GM23338 (cell line): ENCODE measurements at regions not wholly inside any gene's neighbourhood (a gene's known extent, or its start where the extent isn't known, plus 50 kb on each side); places are given as distances from the start of the nearest gene placed in this dataset.

Experiments
- CREB1 ChIP-seq: fragments of 250-450 bp; sonication (Bioruptor Pico); IDR thresholded peaks from 2 replicates; pipeline ENCODE4 v1.5.0; 2020; ENCODE audit warnings: low read depth, mild to moderate bottlenecking, moderate library complexity
- EZH2 ChIP-seq: fragments of 200-600 bp; sonication (generic); IDR thresholded peaks from one replicate; pipeline ENCODE4 v1.8.0; 2017; ENCODE audit warnings: antibody characterized with exemption, mild to moderate bottlenecking, low read depth; ENCODE audit not compliant: unreplicated experiment
- NANOG ChIP-seq: IDR thresholded peaks from 2 replicates; pipeline ENCODE4 v1.6.1; 2016; ENCODE audit warnings: antibody characterized with exemption, borderline replicate concordance
- POLR2AphosphoS5 ChIP-seq: IDR thresholded peaks from 2 replicates; pipeline ENCODE4 v1.6.1; 2016; ENCODE audit warnings: antibody characterized with exemption, low read depth
- STAT1 ChIP-seq: IDR thresholded peaks from one replicate; pipeline ENCODE4 v1.6.1; 2016; ENCODE audit warnings: antibody characterized with exemption; ENCODE audit not compliant: unreplicated experiment
- ZNF114 ChIP-seq: fragments of 250-450 bp; sonication (Bioruptor Pico); IDR thresholded peaks from 2 replicates; pipeline ENCODE4 v1.5.0; 2020; ENCODE audit warnings: mild to moderate bottlenecking, moderate library complexity
- ZNF331 ChIP-seq: fragments of 250-450 bp; sonication (Bioruptor Pico); IDR thresholded peaks from 2 replicates; pipeline ENCODE4 v1.5.0; 2020; ENCODE audit warnings: low read depth, mild to moderate bottlenecking, moderate library complexity
- TF ChIP-seq, protein P1 (sequence below), 2 experiments: fragments of 200-600 bp in 1 of 2; sonication (generic) in 1 of 2; conservative IDR thresholded peaks; 2 replicates each; pipeline versions ENCODE4 v1.5.1 to v1.6.1; 2016 to 2017; ENCODE audit warnings: antibody characterized with exemption in 2 of 2, low read depth in 2 of 2, mild to moderate bottlenecking in 2 of 2, moderate library complexity in 1 of 2
- TF ChIP-seq, protein P2 (sequence below): IDR thresholded peaks from one replicate; pipeline ENCODE4 v1.6.1; 2018; ENCODE audit warnings: antibody characterized with exemption; ENCODE audit not compliant: unreplicated experiment
- TF ChIP-seq, protein P3 (sequence below): IDR thresholded peaks from 2 replicates; pipeline ENCODE4 v1.6.1; 2016; ENCODE audit warnings: antibody characterized with exemption

- TF ChIP-seq, protein P1, sequence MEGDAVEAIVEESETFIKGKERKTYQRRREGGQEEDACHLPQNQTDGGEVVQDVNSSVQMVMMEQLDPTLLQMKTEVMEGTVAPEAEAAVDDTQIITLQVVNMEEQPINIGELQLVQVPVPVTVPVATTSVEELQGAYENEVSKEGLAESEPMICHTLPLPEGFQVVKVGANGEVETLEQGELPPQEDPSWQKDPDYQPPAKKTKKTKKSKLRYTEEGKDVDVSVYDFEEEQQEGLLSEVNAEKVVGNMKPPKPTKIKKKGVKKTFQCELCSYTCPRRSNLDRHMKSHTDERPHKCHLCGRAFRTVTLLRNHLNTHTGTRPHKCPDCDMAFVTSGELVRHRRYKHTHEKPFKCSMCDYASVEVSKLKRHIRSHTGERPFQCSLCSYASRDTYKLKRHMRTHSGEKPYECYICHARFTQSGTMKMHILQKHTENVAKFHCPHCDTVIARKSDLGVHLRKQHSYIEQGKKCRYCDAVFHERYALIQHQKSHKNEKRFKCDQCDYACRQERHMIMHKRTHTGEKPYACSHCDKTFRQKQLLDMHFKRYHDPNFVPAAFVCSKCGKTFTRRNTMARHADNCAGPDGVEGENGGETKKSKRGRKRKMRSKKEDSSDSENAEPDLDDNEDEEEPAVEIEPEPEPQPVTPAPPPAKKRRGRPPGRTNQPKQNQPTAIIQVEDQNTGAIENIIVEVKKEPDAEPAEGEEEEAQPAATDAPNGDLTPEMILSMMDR (conservative IDR thresholded peaks at IDR 0.05; ENCODE audit: low read depth in 2 of 2) = no peak
- TF ChIP-seq STAT1 (no peak), EZH2 (no peak), POLR2AphosphoS5 (no peak), CREB1 (CRISPR knock-in tag) (no peak), NANOG (no peak), ZNF114 (no peak), ZNF331 (no peak)
- TF ChIP-seq, protein P2, sequence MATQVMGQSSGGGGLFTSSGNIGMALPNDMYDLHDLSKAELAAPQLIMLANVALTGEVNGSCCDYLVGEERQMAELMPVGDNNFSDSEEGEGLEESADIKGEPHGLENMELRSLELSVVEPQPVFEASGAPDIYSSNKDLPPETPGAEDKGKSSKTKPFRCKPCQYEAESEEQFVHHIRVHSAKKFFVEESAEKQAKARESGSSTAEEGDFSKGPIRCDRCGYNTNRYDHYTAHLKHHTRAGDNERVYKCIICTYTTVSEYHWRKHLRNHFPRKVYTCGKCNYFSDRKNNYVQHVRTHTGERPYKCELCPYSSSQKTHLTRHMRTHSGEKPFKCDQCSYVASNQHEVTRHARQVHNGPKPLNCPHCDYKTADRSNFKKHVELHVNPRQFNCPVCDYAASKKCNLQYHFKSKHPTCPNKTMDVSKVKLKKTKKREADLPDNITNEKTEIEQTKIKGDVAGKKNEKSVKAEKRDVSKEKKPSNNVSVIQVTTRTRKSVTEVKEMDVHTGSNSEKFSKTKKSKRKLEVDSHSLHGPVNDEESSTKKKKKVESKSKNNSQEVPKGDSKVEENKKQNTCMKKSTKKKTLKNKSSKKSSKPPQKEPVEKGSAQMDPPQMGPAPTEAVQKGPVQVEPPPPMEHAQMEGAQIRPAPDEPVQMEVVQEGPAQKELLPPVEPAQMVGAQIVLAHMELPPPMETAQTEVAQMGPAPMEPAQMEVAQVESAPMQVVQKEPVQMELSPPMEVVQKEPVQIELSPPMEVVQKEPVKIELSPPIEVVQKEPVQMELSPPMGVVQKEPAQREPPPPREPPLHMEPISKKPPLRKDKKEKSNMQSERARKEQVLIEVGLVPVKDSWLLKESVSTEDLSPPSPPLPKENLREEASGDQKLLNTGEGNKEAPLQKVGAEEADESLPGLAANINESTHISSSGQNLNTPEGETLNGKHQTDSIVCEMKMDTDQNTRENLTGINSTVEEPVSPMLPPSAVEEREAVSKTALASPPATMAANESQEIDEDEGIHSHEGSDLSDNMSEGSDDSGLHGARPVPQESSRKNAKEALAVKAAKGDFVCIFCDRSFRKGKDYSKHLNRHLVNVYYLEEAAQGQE = no peak
- TF ChIP-seq, protein P3, sequence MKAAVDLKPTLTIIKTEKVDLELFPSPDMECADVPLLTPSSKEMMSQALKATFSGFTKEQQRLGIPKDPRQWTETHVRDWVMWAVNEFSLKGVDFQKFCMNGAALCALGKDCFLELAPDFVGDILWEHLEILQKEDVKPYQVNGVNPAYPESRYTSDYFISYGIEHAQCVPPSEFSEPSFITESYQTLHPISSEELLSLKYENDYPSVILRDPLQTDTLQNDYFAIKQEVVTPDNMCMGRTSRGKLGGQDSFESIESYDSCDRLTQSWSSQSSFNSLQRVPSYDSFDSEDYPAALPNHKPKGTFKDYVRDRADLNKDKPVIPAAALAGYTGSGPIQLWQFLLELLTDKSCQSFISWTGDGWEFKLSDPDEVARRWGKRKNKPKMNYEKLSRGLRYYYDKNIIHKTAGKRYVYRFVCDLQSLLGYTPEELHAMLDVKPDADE = no peak
Observed at GRCh38 chr5:23353286-23353685, 154.1 kb upstream of the PRDM9 start.
